ENCODE measurements at regions not wholly inside any gene's neighbourhood (a gene's known extent, or its start where the extent isn't known, plus 50 kb on each side); places are given as distances from the start of the nearest gene placed in this dataset.

DNA sequence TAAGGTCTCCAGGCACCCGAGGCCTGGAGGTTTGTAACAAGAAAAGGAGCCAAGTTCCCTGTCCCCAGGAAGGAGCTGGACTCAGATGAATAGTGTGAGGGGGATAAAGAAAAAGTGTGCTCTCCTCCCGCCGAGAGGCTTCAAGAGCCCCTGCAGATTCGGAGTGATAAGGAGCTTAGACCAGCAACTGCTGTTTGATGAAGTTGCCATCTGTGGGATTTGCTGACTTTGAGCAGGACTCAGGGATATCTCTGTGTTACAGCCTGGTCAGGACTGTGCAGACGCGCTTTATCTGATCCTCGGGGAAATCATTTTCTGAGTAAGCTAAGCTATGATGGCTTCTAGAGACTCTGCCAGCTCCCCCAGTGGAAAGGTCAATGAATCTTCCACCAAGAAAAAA, 1017.0 kb downstream of the TBC1D22A start:
- TF ChIP-seq, protein P1, sequence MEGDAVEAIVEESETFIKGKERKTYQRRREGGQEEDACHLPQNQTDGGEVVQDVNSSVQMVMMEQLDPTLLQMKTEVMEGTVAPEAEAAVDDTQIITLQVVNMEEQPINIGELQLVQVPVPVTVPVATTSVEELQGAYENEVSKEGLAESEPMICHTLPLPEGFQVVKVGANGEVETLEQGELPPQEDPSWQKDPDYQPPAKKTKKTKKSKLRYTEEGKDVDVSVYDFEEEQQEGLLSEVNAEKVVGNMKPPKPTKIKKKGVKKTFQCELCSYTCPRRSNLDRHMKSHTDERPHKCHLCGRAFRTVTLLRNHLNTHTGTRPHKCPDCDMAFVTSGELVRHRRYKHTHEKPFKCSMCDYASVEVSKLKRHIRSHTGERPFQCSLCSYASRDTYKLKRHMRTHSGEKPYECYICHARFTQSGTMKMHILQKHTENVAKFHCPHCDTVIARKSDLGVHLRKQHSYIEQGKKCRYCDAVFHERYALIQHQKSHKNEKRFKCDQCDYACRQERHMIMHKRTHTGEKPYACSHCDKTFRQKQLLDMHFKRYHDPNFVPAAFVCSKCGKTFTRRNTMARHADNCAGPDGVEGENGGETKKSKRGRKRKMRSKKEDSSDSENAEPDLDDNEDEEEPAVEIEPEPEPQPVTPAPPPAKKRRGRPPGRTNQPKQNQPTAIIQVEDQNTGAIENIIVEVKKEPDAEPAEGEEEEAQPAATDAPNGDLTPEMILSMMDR (IDR thresholded peaks at IDR 0.05; ENCODE audit: low read depth, low read length): no peak
- TF ChIP-seq MYC (IDR thresholded peaks at IDR 0.05; ENCODE audit: low read depth, low read length): no peak

All from NB4 (cell line).